ENCODE measurements at regions not wholly inside any gene's neighbourhood (a gene's known extent, or its start where the extent isn't known, plus 50 kb on each side); places are given as distances from the start of the nearest gene placed in this dataset.
"Not testable (repeated sequence)": the region's sequence is repeated elsewhere in the genome, so short reads cannot be mapped to it uniquely, and the experiment has no call there.

DNA sequence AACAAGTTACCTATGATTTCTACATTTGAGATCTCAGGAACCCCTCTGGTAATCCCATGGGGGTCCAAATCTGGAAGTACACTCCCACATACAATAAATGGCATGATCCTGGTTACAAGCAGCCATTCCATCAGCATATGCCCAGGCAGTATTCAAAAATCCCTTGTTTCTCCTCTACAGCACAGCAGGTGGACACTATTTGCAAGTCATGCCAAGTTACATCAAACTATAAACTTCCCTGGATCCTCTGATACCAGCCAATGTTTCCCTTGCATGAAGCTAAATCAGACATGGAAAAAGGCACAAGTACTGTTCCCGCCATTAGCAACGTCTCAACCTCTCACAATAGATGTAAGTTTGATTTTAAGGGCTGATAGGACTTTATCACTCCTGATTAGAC, 134.5 kb upstream of the PRSS16 start:
- no peak for DNase-seq

GRCh38 chr6:27119329-27119728, 128.2 kb upstream of the PRSS16 start:
- no peak for DNase-seq

GRCh38 chr6:27119761-27120160, 127.7 kb upstream of the PRSS16 start:
- no peak for DNase-seq

DNA sequence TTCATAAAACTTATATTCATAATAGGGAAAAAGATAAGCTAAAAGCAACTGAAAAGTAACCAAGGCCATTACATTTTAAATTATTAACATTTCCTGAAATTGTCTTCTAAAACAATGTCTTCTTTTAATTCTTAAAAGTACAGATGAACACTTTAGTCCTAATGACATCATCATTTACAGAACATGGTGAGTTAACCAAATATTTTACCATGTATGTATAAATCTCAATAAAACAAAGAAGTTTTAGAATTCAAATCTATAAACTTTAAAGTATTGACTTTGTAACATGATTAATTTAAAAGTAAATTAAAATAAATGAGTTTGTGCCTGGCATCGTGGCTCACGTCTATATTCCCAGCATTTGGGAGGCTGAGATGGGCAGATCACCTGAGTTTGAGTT, 125.9 kb upstream of the PRSS16 start:
- DNase-seq = no peak

- DNase-seq = no peak
These were observed 123.2 kb upstream of the PRSS16 start for GRCh38 chr6:27124252-27124657.

DNA sequence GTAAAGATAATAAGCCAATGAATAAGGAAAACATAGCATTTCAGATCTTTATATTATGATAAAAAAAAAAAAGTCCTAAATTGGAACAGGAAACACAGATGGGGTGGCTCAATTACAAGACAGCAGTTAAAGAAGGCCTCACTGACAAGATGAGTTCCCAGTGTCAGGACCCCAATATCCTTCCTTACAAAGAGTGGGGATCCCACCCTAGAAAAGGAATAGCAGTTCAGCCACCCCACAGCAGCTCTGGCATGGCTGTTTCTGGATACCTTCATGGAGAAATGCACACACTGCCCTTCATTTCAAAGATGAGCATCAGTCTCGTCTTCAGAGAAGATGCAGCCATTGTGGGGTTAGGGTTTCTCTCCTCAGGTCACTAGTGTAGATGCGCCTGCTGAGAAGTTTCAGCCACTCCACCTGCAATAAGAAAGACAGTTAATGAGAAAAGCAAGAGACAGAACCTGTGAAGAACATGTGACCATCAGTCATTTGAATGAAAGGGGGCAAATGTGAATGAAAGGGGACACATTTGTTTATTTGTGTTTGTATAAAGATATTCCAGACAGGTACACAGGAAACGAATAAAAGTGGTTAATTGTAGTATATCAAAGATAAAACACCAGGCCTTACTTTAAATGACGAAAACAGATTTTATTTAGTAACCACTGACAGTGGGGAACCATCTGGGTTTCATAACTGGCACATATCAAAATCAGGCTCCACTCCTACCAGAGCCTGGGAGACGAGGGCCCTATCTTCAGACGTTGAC, 121.3 kb upstream of the PRSS16 start:
- no peak for DNase-seq

- no peak for DNase-seq
These were observed 120.5 kb upstream of the PRSS16 start for GRCh38 chr6:27126815-27127537.

GRCh38 chr6:27127874-27128273, 119.6 kb upstream of the PRSS16 start:
- not testable (repeated sequence) for DNase-seq

- no peak for DNase-seq
These were observed 119.0 kb upstream of the PRSS16 start for GRCh38 chr6:27128311-27129094.

DNA sequence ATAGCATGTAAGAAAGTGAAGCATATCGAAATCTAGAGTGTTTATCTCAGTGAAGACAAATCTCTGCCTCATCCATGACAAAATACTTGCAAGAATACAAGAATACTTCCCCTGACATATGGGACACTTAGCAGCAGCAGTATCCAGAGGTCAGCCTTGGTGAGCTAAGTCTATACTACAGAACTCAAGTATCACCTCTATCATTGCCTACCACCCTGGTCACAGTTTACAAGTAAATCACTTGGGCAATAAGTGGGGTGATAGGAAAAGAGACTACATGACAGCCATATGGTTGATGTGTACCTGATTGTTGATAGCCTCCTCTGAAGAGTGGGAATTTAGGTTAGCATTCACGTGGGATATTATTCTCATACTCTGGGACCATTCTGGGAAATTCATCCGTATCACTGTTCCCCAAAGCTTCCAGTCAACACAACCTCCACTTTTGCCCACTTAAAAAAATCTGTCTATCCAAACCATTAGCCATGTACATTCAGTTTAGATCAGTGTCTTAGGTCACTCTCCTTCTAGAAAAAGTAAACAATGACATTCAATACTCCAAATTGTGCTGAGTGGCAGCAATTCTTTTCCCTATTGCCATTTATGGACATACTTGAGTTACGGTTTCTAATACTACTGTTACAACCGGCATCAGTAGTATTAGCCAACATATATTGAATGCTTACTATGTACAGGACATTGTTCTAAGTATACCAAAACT, 118.2 kb upstream of the PRSS16 start:
- peak; percentile 60 for DNase-seq

GRCh38 chr6:27129917-27130316, 117.6 kb upstream of the PRSS16 start:
- DNase-seq = no peak

DNA sequence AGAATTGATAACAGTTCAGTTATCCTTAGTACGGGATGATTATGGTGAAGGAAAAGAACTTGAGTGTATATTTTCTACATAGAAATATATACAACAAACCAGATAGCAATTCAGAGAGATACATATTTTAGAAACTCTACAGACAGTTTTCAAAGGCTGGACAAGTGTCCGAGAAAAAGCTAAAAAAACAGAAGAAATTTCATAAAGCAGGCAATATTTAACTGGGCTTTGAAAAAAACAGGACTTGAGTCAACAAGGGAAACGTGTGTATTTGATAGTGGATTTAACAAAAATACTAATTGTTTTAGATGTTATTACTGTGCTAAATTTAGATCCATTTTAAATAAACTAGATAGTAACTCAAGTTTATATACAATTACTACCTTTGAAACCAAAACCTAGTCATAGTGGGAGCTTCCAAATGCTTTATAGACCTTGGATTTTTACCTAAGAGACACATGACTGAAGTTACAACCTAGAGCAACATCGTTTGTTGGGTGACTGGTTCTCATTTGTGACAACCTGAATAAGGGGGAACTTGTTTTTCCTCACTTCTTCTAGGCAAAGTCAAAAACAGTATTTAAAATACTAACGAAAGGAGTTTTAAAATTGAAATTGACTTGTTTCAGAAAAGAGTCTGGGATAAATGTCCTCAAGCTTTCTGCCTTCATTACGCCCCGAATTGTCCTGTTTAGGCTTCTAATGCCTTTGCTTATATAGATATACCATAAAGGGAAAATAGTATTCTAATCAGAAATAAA, 116.7 kb upstream of the PRSS16 start:
- DNase-seq = no peak

DNA sequence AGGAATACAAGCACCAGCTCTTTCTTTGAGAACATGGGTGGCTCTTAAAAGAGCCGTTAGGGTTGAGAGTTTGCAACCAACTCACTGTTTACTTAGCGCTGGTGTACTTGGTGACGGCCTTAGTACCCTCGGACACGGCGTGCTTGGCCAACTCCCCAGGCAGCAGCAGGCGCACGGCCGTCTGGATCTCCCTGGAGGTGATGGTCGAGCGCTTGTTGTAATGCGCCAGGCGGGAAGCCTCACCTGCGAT, 115.3 kb upstream of the PRSS16 start:
- DNase-seq = peak; percentile 53

- DNase-seq = peak; percentile 99
These were observed 114.8 kb upstream of the PRSS16 start for GRCh38 chr6:27132532-27133280.

GRCh38 chr6:27133281-27134227, 113.9 kb upstream of the PRSS16 start:
- DNase-seq = peak; percentile 50

- DNase-seq = no peak
These were observed 112.3 kb upstream of the PRSS16 start for GRCh38 chr6:27135087-27135657.

- DNase-seq = no peak
These were observed 111.3 kb upstream of the PRSS16 start for GRCh38 chr6:27136077-27136644.

DNA sequence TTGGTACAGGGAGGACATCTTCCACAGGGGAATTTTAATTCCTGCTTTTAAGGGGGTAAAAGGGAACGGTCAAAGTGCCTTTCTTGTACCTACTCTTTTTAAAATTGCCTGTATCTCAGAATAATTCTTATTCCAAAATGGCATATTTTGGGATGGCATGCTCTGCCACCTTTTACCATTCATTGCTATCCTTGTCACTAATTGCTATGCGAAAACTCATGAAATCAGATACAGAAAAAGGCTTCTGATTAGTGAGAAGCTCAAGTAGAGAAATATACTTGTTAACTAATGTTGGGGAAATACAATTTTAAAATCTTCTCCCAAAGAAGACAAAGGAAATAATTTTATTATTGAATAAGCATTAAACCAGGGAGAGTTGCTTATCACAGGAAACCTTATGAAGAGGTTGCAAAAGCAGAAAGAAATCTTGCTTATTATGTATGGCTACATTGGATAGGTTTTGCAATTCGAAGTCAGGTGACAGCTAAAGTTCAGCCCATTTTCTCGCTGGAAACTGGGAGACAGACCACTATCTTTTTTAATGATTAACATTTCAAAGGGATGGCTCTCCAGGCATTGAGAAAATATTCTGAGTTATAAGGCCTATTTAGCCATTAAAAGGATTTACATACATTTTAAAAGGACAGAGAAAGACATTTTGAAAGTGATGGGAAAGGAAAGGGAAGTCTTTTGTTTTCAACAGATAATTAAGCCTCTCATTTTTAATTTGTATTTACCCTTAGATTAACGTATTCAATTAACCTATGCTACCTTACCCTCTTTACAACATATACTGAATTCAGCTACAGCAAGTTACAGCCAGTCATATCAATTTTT, 110.3 kb upstream of the PRSS16 start:
- DNase-seq = no peak

DNA sequence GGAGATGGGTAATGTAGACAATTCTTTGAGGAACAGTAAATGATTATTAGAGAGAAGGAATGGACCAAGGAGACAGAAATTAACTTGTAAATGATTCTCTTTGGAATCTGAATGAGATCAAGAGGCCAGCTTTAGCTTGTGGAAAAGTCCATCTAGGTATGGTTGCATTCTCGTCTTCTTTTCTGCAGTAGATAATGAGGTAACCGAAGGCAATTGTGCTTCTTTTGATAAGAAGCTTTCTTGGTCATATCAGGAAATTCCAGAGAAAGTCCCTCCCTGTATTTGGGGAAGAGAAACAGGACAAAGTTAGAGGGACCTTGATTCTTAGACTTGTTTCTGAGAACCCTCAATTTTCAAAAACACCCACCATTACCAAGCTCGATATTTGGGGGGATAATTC, 109.1 kb upstream of the PRSS16 start:
- DNase-seq = no peak
